Karpas-422 (cell line): ENCODE measurements at regions not wholly inside any gene's neighbourhood (a gene's known extent, or its start where the extent isn't known, plus 50 kb on each side); places are given as distances from the start of the nearest gene placed in this dataset.

Experiments used
- DNase-seq: peaks from one replicate; pipeline ENCODE4 v3.0.0-alpha.2; 2015
- H2AFZ ChIP-seq: fragments of 200-600 bp; sonication (generic); 2 replicates; pipeline ENCODE4 v1.6.1; 2014; ENCODE audit warnings: antibody characterized with exemption, low read length, mixed read lengths
- H3K27ac ChIP-seq: fragments of 200-600 bp; sonication (generic); 2 replicates; pipeline ENCODE4 v1.5.1; 2014; ENCODE audit warnings: mild to moderate bottlenecking, low read length, moderate library complexity
- H3K27me3 ChIP-seq: fragments of 200-600 bp; sonication (generic); 2 replicates; pipeline ENCODE4 v1.6.1; 2014; ENCODE audit warnings: low read length, mixed read lengths
- H3K36me3 ChIP-seq: fragments of 200-600 bp; sonication (generic); 2 replicates; pipeline ENCODE4 v1.6.1; 2014; ENCODE audit warnings: low read length, mixed read lengths; ENCODE audit not compliant: insufficient read depth
- H3K4me1 ChIP-seq: fragments of 200-600 bp; sonication (generic); 2 replicates; pipeline ENCODE4 v1.6.1; 2014; ENCODE audit warnings: mild to moderate bottlenecking, low read length, mixed read lengths
- H3K4me2 ChIP-seq: fragments of 200-600 bp; sonication (generic); 2 replicates; pipeline ENCODE4 v1.6.1; 2014; ENCODE audit warnings: low read length, low read depth, mild to moderate bottlenecking; ENCODE audit not compliant: poor library complexity, severe bottlenecking
- H3K4me3 ChIP-seq: fragments of 200-600 bp; sonication (generic); 2 replicates; pipeline ENCODE4 v1.5.1; 2014; ENCODE audit warnings: mild to moderate bottlenecking, antibody characterized with exemption, low read length, mixed read lengths
- H3K79me2 ChIP-seq: fragments of 200-600 bp; sonication (generic); 2 replicates; pipeline ENCODE4 v1.6.1; 2014; ENCODE audit warnings: mild to moderate bottlenecking, low read length, mixed read lengths
- H3K9ac ChIP-seq: fragments of 200-600 bp; sonication (generic); 2 replicates; pipeline ENCODE4 v1.6.0; 2014; ENCODE audit warnings: low read length
- H3K9me2 ChIP-seq: fragments of 200-600 bp; sonication (generic), shearing (Covaris generic); replicated peaks from 2 replicates; pipeline ENCODE4 v1.6.0; 2014; ENCODE audit warnings: mild to moderate bottlenecking, low read length, moderate library complexity; ENCODE audit not compliant: insufficient read depth
- H3K9me3 ChIP-seq: fragments of 300-700, 200-600 bp; sonication (generic); 2 replicates; pipeline ENCODE4 v1.6.1; 2014; ENCODE audit warnings: low read length, mixed read lengths
- H4K20me1 ChIP-seq: fragments of 200-600 bp; sonication (generic); 2 replicates; pipeline ENCODE4 v1.6.1; 2014; ENCODE audit warnings: mild to moderate bottlenecking, antibody characterized with exemption, low read length, low read depth; ENCODE audit not compliant: insufficient read depth

GRCh38 chr14:43165651-43166050, 1341.4 kb downstream of the FSCB start:
- Histone ChIP-seq H3K9me2 (no peaks in the 10 kb centered on the region), H3K27me3 (no peaks in the 10 kb centered on the region), H3K4me2 (no peak overlapping the region), H3K4me3 (no peak overlapping the region), H3K9ac (no peak overlapping the region), H3K27ac (no peak overlapping the region), H3K79me2 (no peaks in the 10 kb centered on the region), H3K9me3 (peaks cover 7% of the 10 kb centered on the region; the same call in 1 of the 2 replicates), H4K20me1 (no peaks in the 10 kb centered on the region), H2AFZ (no peak overlapping the region), H3K36me3 (no peaks in the 10 kb centered on the region), H3K4me1 (peaks cover 6% of the 10 kb centered on the region)
- DNase-seq, result no peak

- H3K27me3 ChIP-seq, result no peaks in the 10 kb centered on the region
- H3K4me1 ChIP-seq, result peaks cover 6% of the 10 kb centered on the region
- no peaks in the 10 kb centered on the region for H4K20me1 ChIP-seq
- no peaks in the 10 kb centered on the region for H3K9me2 ChIP-seq
- no peaks in the 10 kb centered on the region for H3K36me3 ChIP-seq
- no peaks in the 10 kb centered on the region for H3K79me2 ChIP-seq
- DNase-seq, result no peak
- H3K4me3 ChIP-seq, result no peak overlapping the region
- H3K4me2 ChIP-seq, result peak overlapping the region; percentile 20
- no peak overlapping the region for H3K9ac ChIP-seq
- no peak overlapping the region for H3K27ac ChIP-seq
- peak overlapping the region; percentile 73 for H2AFZ ChIP-seq
- H3K9me3 ChIP-seq, result no peaks in the 10 kb centered on the region
These were observed 1345.6 kb downstream of the FSCB start for GRCh38 chr14:43161477-43161876.

- H3K4me2 ChIP-seq, result no peak overlapping the region
- no peaks in the 10 kb centered on the region for H3K79me2 ChIP-seq
- H3K36me3 ChIP-seq, result no peaks in the 10 kb centered on the region
- H3K9me3 ChIP-seq, result no peaks in the 10 kb centered on the region; the same call in 1 of the 2 replicates
- 0 out of 2 replicates have a peak overlapping the region, but pooled peaks have one; percentile 44 for H2AFZ ChIP-seq
- H3K4me1 ChIP-seq, result peaks cover 6% of the 10 kb centered on the region
- no peaks in the 10 kb centered on the region for H3K9me2 ChIP-seq
- no peaks in the 10 kb centered on the region for H4K20me1 ChIP-seq
- DNase-seq, result no peak
- no peak overlapping the region for H3K27ac ChIP-seq
- no peaks in the 10 kb centered on the region for H3K27me3 ChIP-seq
- H3K9ac ChIP-seq, result no peak overlapping the region
- H3K4me3 ChIP-seq, result no peak overlapping the region
These were observed 1349.4 kb downstream of the FSCB start for GRCh38 chr14:43157661-43158060.

GRCh38 chr14:43155924-43156323, 1351.2 kb downstream of the FSCB start:
- no peaks in the 10 kb centered on the region; the same call in 1 of the 2 replicates for H3K9me3 ChIP-seq
- no peaks in the 10 kb centered on the region for H3K79me2 ChIP-seq
- peak overlapping the region; percentile 72; the same call in 1 of the 2 replicates for H2AFZ ChIP-seq
- no peaks in the 10 kb centered on the region for H3K4me1 ChIP-seq
- H3K9me2 ChIP-seq, result no peaks in the 10 kb centered on the region
- no peaks in the 10 kb centered on the region for H3K27me3 ChIP-seq
- DNase-seq, result no peak
- H3K36me3 ChIP-seq, result no peaks in the 10 kb centered on the region
- H3K9ac ChIP-seq, result no peak overlapping the region
- H3K4me2 ChIP-seq, result no peak overlapping the region
- no peaks in the 10 kb centered on the region for H4K20me1 ChIP-seq
- H3K27ac ChIP-seq, result no peak overlapping the region
- H3K4me3 ChIP-seq, result no peak overlapping the region

- Histone ChIP-seq H2AFZ (peak overlapping the region; percentile 72; the same call in 1 of the 2 replicates), H3K9me2 (no peaks in the 10 kb centered on the region), H3K9ac (no peak overlapping the region), H3K4me1 (no peaks in the 10 kb centered on the region), H3K4me2 (no peak overlapping the region), H3K36me3 (no peaks in the 10 kb centered on the region), H3K79me2 (no peaks in the 10 kb centered on the region), H3K9me3 (no peaks in the 10 kb centered on the region; the same call in 1 of the 2 replicates), H3K4me3 (no peak overlapping the region), H4K20me1 (no peaks in the 10 kb centered on the region), H3K27me3 (no peaks in the 10 kb centered on the region), H3K27ac (no peak overlapping the region)
- no peak for DNase-seq
These were observed 1351.8 kb downstream of the FSCB start for GRCh38 chr14:43155258-43155657.

- Histone ChIP-seq H2AFZ (peak overlapping the region; percentile 46), H3K4me3 (no peak overlapping the region), H4K20me1 (no peaks in the 10 kb centered on the region), H3K9me2 (no peaks in the 10 kb centered on the region), H3K4me1 (peaks cover 6% of the 10 kb centered on the region; the same call in 1 of the 2 replicates), H3K4me2 (no peak overlapping the region), H3K9ac (no peak overlapping the region), H3K79me2 (no peaks in the 10 kb centered on the region), H3K36me3 (no peaks in the 10 kb centered on the region), H3K9me3 (no peaks in the 10 kb centered on the region), H3K27ac (no peak overlapping the region), H3K27me3 (no peaks in the 10 kb centered on the region)
- DNase-seq, result no peak
These were observed 1359.6 kb downstream of the FSCB start for GRCh38 chr14:43147485-43147884.

GRCh38 chr14:43145361-43145760, 1361.7 kb downstream of the FSCB start:
- no peaks in the 10 kb centered on the region for H3K79me2 ChIP-seq
- no peaks in the 10 kb centered on the region for H4K20me1 ChIP-seq
- no peak overlapping the region for H3K4me2 ChIP-seq
- no peak overlapping the region for H3K4me3 ChIP-seq
- no peaks in the 10 kb centered on the region for H3K9me3 ChIP-seq
- no peaks in the 10 kb centered on the region for H3K36me3 ChIP-seq
- H3K9ac ChIP-seq, result no peak overlapping the region
- H2AFZ ChIP-seq, result no peak overlapping the region
- no peaks in the 10 kb centered on the region for H3K27me3 ChIP-seq
- no peaks in the 10 kb centered on the region for H3K9me2 ChIP-seq
- H3K27ac ChIP-seq, result no peak overlapping the region
- DNase-seq, result no peak
- H3K4me1 ChIP-seq, result peaks cover 6% of the 10 kb centered on the region; the same call in 1 of the 2 replicates

GRCh38 chr14:43143106-43143505, 1364.0 kb downstream of the FSCB start:
- DNase-seq, result no peak
- H3K4me1 ChIP-seq, result peaks cover 6% of the 10 kb centered on the region; the same call in 1 of the 2 replicates

More at GRCh38 chr14:43143106-43143505, 1364.0 kb downstream of the FSCB start:
- H3K36me3 ChIP-seq, result no peaks in the 10 kb centered on the region
- no peaks in the 10 kb centered on the region for H3K27me3 ChIP-seq
- H3K27ac ChIP-seq, result no peak overlapping the region
- H3K4me3 ChIP-seq, result no peak overlapping the region
- H2AFZ ChIP-seq, result peak overlapping the region; percentile 49
- no peak overlapping the region for H3K4me2 ChIP-seq
- no peak overlapping the region for H3K9ac ChIP-seq
- H4K20me1 ChIP-seq, result no peaks in the 10 kb centered on the region
- H3K9me3 ChIP-seq, result no peaks in the 10 kb centered on the region
- no peaks in the 10 kb centered on the region for H3K79me2 ChIP-seq
- no peaks in the 10 kb centered on the region for H3K9me2 ChIP-seq
